ENCODE measurements at regions not wholly inside any gene's neighbourhood (a gene's known extent, or its start where the extent isn't known, plus 50 kb on each side); places are given as distances from the start of the nearest gene placed in this dataset.

GRCh38 chr6:168996356-168996625, 257.4 kb downstream of the THBS2 start:
- no peak overlapping the region for H3K9ac ChIP-seq (ENCODE audit: low read length)
- ChIA-PET POLR2A (no interaction called here), CTCF (no interaction called here)
- H3K36me3 ChIP-seq (replicated peaks in 1 of 2; ENCODE audit: control extremely low read depth in 1 of 2, control insufficient read depth in 1 of 2, extremely low read depth in 1 of 2, insufficient read depth in 2 of 2, low read length in 1 of 2): no peaks in the 10 kb centered on the region
- Mint-ChIP-seq H3K4me3 (no peak overlapping the region), H3K27me3 (no peaks in the 10 kb centered on the region), H3K9me3 (ENCODE audit: insufficient read depth) (no peaks in the 10 kb centered on the region), H3K27ac (no peak overlapping the region), H3K4me1 (no peaks in the 10 kb centered on the region)
- H3K27me3 ChIP-seq (replicated peaks in 1 of 4; ENCODE audit: control extremely low read depth in 1 of 4, control insufficient read depth in 3 of 4, insufficient read depth in 4 of 4, low read length in 3 of 4): no peaks in the 10 kb centered on the region
- H3K79me2 ChIP-seq (ENCODE audit: control insufficient read depth, insufficient read depth, low read length): no peaks in the 10 kb centered on the region
- ATAC-seq (ENCODE audit: low read depth) (no peak), DNase-seq (no peak)
- WGBS (ENCODE audit: insufficient coverage): 92% methylated on average over 8 of the region's 9 CpGs
- H3K4me2 ChIP-seq (replicated peaks; ENCODE audit: low read depth, low read length, poor library complexity, severe bottlenecking): no peak overlapping the region
- H2AFZ ChIP-seq (ENCODE audit: insufficient read depth, low read depth, low read length, poor library complexity, severe bottlenecking): no peak overlapping the region
- no peaks in the 10 kb centered on the region for H4K20me1 ChIP-seq (ENCODE audit: control insufficient read depth, insufficient read depth, low read length, poor library complexity, severe bottlenecking)
- no peaks in the 10 kb centered on the region for H3K4me1 ChIP-seq (ENCODE audit: control insufficient read depth in 2 of 2, insufficient read depth in 2 of 2, low read length in 2 of 2)
- H3K4me3 ChIP-seq (ENCODE audit: control extremely low read depth in 1 of 5, extremely low read depth in 1 of 5, insufficient read depth in 1 of 5, low read depth in 2 of 5, low read length in 4 of 5): no peak overlapping the region
- H3K9me3 ChIP-seq (ENCODE audit: control extremely low read depth in 1 of 3, control insufficient read depth in 2 of 3, insufficient read depth in 1 of 3, low read length in 2 of 3): no peaks in the 10 kb centered on the region
- TF ChIP-seq CTCF (IDR thresholded peaks at IDR 0.05) (no peak), EZH2 (IDR thresholded peaks at IDR 0.05; ENCODE audit: borderline replicate concordance, insufficient read depth, low read depth, low read length, poor library complexity, severe bottlenecking) (no peak)
- intact Hi-C loops (cut with micrococcal nuclease): no loop called here
- no peak overlapping the region for H3K27ac ChIP-seq (ENCODE audit: low read length in 2 of 2)

GRCh38 chr6:168995526-168996355, 257.9 kb downstream of the THBS2 start:
- no peak for ATAC-seq (ENCODE audit: low read depth)
- no peak overlapping the region for H3K27ac Mint-ChIP-seq
- POLR2A ChIA-PET: no interaction called here

More at GRCh38 chr6:168995526-168996355, 257.9 kb downstream of the THBS2 start:
- Mint-ChIP-seq H3K4me1 (no peaks in the 10 kb centered on the region), H3K9me3 (ENCODE audit: insufficient read depth) (no peaks in the 10 kb centered on the region), H3K4me3 (no peak overlapping the region), H3K27me3 (no peaks in the 10 kb centered on the region)
- no peaks in the 10 kb centered on the region for H3K27me3 ChIP-seq (replicated peaks in 1 of 4; ENCODE audit: control extremely low read depth in 1 of 4, control insufficient read depth in 3 of 4, insufficient read depth in 4 of 4, low read length in 3 of 4)
- H3K4me2 ChIP-seq (replicated peaks; ENCODE audit: low read depth, low read length, poor library complexity, severe bottlenecking): no peak overlapping the region
- no peaks in the 10 kb centered on the region for H4K20me1 ChIP-seq (ENCODE audit: control insufficient read depth, insufficient read depth, low read length, poor library complexity, severe bottlenecking)
- intact Hi-C loops (cut with micrococcal nuclease): no loop called here
- no peak overlapping the region for H2AFZ ChIP-seq (ENCODE audit: insufficient read depth, low read depth, low read length, poor library complexity, severe bottlenecking)
- WGBS (ENCODE audit: insufficient coverage): 94% methylated on average over 23 of the region's 29 CpGs
- H3K79me2 ChIP-seq (ENCODE audit: control insufficient read depth, insufficient read depth, low read length): no peaks in the 10 kb centered on the region
- H3K4me1 ChIP-seq (ENCODE audit: control insufficient read depth in 2 of 2, insufficient read depth in 2 of 2, low read length in 2 of 2): no peaks in the 10 kb centered on the region
- TF ChIP-seq EZH2 (IDR thresholded peaks at IDR 0.05; ENCODE audit: borderline replicate concordance, insufficient read depth, low read depth, low read length, poor library complexity, severe bottlenecking) (no peak), CTCF (IDR thresholded peaks at IDR 0.05) (no peak)
- no peak overlapping the region for H3K4me3 ChIP-seq (ENCODE audit: control extremely low read depth in 1 of 5, extremely low read depth in 1 of 5, insufficient read depth in 1 of 5, low read depth in 2 of 5, low read length in 4 of 5)
- H3K27ac ChIP-seq (ENCODE audit: low read length in 2 of 2): no peak overlapping the region
- H3K36me3 ChIP-seq (replicated peaks in 1 of 2; ENCODE audit: control extremely low read depth in 1 of 2, control insufficient read depth in 1 of 2, extremely low read depth in 1 of 2, insufficient read depth in 2 of 2, low read length in 1 of 2): no peaks in the 10 kb centered on the region
- H3K9ac ChIP-seq (ENCODE audit: low read length): no peak overlapping the region
- CTCF ChIA-PET: no interaction called here
- H3K9me3 ChIP-seq (ENCODE audit: control extremely low read depth in 1 of 3, control insufficient read depth in 2 of 3, insufficient read depth in 1 of 3, low read length in 2 of 3): no peaks in the 10 kb centered on the region
- no peak for DNase-seq

Measured in B cell (primary cell).